Fibroblast of lung (primary cell): ENCODE measurements at regions not wholly inside any gene's neighbourhood (a gene's known extent, or its start where the extent isn't known, plus 50 kb on each side); places are given as distances from the start of the nearest gene placed in this dataset.

Experiments used
- CTCF ChIP-seq, 2 donors: IDR thresholded peaks in 1 of 2; conservative IDR thresholded peaks in 1 of 2; 1 replicate in 1 of 2; 2 replicates in 1 of 2; pipeline ENCODE4 v1.5.1; 2011 to 2012; ENCODE audit warnings: low read length in 2 of 2, control low read depth in 1 of 2, inconsistent platforms in 1 of 2, low read depth in 1 of 2, mild to moderate bottlenecking in 1 of 2
- EZH2 ChIP-seq: IDR thresholded peaks from 2 replicates; pipeline ENCODE4 v1.5.1; 2012; ENCODE audit warnings: low read length, control low read depth, mild to moderate bottlenecking; ENCODE audit errors: missing control alignments

GRCh38 chr16:62664566-62664965 lies 628.3 kb upstream of the CDH8 start:
- TF ChIP-seq CTCF (conservative IDR thresholded peaks at IDR 0.05 in 1 of 2, IDR thresholded peaks at IDR 0.05 in 1 of 2; ENCODE audit: low read depth in 1 of 2, low read length in 2 of 2), result no peak
- TF ChIP-seq EZH2, result no peak
